ENCODE measurements at regions not wholly inside any gene's neighbourhood (a gene's known extent, or its start where the extent isn't known, plus 50 kb on each side); places are given as distances from the start of the nearest gene placed in this dataset.

DNA sequence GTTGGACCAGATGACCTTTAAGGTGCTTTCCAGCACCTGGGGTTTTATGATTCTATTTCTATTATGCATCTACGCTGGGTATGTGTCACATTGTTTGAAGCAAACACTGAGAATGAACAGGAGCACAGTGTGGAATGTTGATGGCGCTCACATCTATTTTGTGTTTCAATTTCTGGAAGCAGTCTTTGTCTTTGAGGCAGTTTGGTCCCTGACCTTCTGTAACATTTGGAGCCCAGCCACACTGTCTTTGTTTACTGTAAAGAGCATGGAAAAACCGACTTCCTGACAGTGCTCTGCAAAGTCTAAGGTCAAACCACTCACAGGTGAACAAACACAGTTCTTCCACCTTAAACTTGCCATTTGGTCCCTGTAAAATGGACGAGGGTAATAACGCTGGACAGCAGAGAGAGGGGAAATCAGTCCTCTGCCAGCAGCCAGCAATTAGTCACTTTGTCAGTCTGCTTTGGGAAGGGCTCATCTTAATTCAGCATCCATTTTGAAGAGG is 155.5 kb downstream of the PRL start:
- no TSS peak for BruUV-seq (replicated peaks)
- Histone ChIP-seq H3K4me3 (ENCODE audit: low read depth, low read length, poor library complexity, severe bottlenecking) (no peak overlapping the region), H4K20me1 (ENCODE audit: insufficient read depth, low read length) (no peaks in the 10 kb centered on the region), H3K27ac (ENCODE audit: low read depth, low read length, poor library complexity, severe bottlenecking) (no peak overlapping the region), H2AFZ (ENCODE audit: low read length) (no peak overlapping the region), H3K9me2 (ENCODE audit: insufficient read depth, low read length) (no peaks in the 10 kb centered on the region), H3K79me2 (ENCODE audit: insufficient read depth, low read depth, low read length) (no peaks in the 10 kb centered on the region), H3K9me3 (ENCODE audit: low read length) (no peaks in the 10 kb centered on the region), H3K4me1 (ENCODE audit: insufficient read depth, low read length, poor library complexity, severe bottlenecking) (no peaks in the 10 kb centered on the region), H3K36me3 (ENCODE audit: insufficient read depth, low read length) (no peaks in the 10 kb centered on the region), H3K4me2 (ENCODE audit: low read length) (no peak overlapping the region)
- intact Hi-C loops (cut with micrococcal nuclease; ENCODE audit: unreplicated experiment): no loop called here
- ChIA-PET POLR2A (no interaction called here), CTCF (ENCODE audit: unreplicated experiment) (no interaction called here)
- no peak for DNase-seq (ENCODE audit: low spot score)
- TF ChIP-seq CTCF (conservative IDR thresholded peaks at IDR 0.05; ENCODE audit: low read length) (no peak), EZH2phosphoT487 (IDR thresholded peaks at IDR 0.05; ENCODE audit: borderline replicate concordance, low read depth, low read length) (no peak)

GRCh38 chr6:22142856-22143255 is 154.0 kb downstream of the PRL start:
- POLR2A ChIA-PET: interaction anchor here (0.7 kb wide), 1 partner anchor 985 kb away, joined by 5 read pairs; no protein-coding TSS in a partner anchor

More at GRCh38 chr6:22142856-22143255, 154.0 kb downstream of the PRL start:
- intact Hi-C loops (cut with micrococcal nuclease; ENCODE audit: unreplicated experiment): no loop called here
- no TSS peak for BruUV-seq (replicated peaks)
- Histone ChIP-seq H4K20me1 (ENCODE audit: insufficient read depth, low read length) (no peaks in the 10 kb centered on the region), H3K79me2 (ENCODE audit: insufficient read depth, low read depth, low read length) (no peaks in the 10 kb centered on the region), H3K36me3 (ENCODE audit: insufficient read depth, low read length) (no peaks in the 10 kb centered on the region), H3K9me3 (ENCODE audit: low read length) (no peaks in the 10 kb centered on the region), H3K4me3 (ENCODE audit: low read depth, low read length, poor library complexity, severe bottlenecking) (no peak overlapping the region), H3K27ac (ENCODE audit: low read depth, low read length, poor library complexity, severe bottlenecking) (no peak overlapping the region), H3K4me2 (ENCODE audit: low read length) (no peak overlapping the region), H3K9me2 (ENCODE audit: insufficient read depth, low read length) (no peaks in the 10 kb centered on the region), H3K4me1 (ENCODE audit: insufficient read depth, low read length, poor library complexity, severe bottlenecking) (no peaks in the 10 kb centered on the region), H2AFZ (ENCODE audit: low read length) (no peak overlapping the region)
- no peak for DNase-seq (ENCODE audit: low spot score)
- CTCF ChIA-PET (ENCODE audit: unreplicated experiment): no interaction called here
- TF ChIP-seq EZH2phosphoT487 (IDR thresholded peaks at IDR 0.05; ENCODE audit: borderline replicate concordance, low read depth, low read length) (no peak), CTCF (conservative IDR thresholded peaks at IDR 0.05; ENCODE audit: low read length) (no peak)
